GM21390 (cell line): ENCODE measurements at regions not wholly inside any gene's neighbourhood (a gene's known extent, or its start where the extent isn't known, plus 50 kb on each side); places are given as distances from the start of the nearest gene placed in this dataset.

Experiments used
- ATAC-seq: cut with Tn5 transposase; IDR thresholded peaks from one replicate; pipeline ENCODE4 v1.9.1; 2021; ENCODE audit not compliant: unreplicated experiment

GRCh38 chr9:107989099-107989498, 499.5 kb upstream of the KLF4 start:
- no peak for ATAC-seq

GRCh38 chr9:107984956-107985355, 495.4 kb upstream of the KLF4 start:
- no peak for ATAC-seq

GRCh38 chr9:107983762-107984161, 494.2 kb upstream of the KLF4 start:
- ATAC-seq = no peak

DNA sequence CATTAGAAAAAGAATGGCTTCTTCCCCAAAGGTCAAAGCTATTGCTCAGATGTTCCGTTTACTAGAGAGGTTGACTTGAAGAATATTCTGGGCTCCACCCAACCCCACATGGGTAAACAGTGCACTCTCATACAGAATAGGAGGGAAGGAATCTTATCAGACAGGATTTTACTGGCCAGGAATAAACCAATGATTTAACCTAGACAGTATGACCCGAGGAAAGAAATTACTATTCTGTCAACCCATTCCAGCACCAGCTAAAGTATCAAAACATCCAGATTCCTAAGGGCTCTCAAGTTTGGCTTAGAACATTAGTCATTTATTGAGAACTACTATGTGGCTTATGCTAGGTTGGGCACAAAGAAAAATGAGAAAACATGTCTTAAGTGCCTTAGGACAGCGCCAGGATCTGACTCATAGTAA, 493.6 kb upstream of the KLF4 start:
- no peak for ATAC-seq

DNA sequence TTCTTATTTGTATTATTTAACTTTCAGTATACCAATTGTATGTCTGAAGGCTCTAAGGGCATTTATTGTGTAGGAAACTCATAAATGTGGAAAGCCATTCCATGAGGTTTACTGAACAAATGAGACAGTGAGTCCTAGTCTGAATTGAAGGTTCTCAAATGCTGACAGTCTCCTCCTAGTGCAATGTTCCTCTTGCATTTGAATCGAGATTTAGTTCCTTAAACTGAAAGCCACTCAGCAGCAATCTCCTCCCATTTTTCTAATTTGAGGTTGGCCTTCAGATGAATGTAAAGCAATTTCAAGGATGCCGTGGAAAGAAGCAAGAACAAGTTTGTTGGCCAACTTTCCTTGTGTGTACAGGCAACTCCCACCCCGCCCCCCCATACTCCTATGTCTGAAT, 493.2 kb upstream of the KLF4 start:
- no peak for ATAC-seq

- ATAC-seq = no peak
Observed at GRCh38 chr9:107982001-107982400, 492.4 kb upstream of the KLF4 start.

DNA sequence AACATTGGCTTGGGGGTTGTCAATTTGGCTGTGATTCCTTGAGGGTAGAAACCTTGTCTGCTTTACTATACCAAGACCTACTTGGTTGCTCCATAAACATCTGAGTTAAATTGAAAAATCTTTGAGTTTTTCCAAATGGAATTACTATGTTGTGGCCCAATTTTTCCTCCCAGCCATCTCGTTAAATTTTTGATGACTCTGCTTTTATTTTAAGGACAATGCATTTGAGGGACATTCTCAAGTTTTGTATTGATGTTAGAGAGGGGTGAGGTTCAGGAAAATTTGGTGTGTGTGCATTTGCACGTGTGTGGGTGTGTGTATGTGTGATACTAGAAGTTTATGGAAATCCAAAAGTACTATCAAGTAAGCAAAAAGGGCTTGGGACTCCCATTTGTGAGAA, 491.4 kb upstream of the KLF4 start:
- ATAC-seq = no peak

DNA sequence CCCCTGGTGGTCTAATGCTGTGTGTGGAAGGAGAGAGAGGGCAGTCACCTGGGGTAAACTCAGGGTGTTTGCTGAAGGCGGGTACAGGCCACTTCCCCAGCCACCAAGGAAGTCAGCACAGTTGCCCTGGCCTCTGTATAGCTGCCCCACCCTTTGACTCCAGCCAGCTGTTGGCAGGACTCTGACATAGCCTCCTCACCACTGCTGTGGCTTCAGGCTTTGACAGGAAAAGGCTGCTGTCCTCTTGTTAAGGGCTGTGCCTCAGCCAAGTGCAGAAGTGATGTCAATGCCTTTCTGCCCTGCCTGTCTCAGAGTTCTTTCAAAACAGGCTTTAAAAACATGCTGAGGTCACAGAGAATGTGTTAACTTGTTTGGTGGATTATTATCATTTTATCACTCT, 487.2 kb upstream of the KLF4 start:
- no peak for ATAC-seq

- ATAC-seq = no peak
Observed at GRCh38 chr9:107975426-107976010, 485.9 kb upstream of the KLF4 start.

- no peak for ATAC-seq
Observed at GRCh38 chr9:107973451-107973850, 483.9 kb upstream of the KLF4 start.

GRCh38 chr9:107972346-107972745, 482.8 kb upstream of the KLF4 start:
- no peak for ATAC-seq

DNA sequence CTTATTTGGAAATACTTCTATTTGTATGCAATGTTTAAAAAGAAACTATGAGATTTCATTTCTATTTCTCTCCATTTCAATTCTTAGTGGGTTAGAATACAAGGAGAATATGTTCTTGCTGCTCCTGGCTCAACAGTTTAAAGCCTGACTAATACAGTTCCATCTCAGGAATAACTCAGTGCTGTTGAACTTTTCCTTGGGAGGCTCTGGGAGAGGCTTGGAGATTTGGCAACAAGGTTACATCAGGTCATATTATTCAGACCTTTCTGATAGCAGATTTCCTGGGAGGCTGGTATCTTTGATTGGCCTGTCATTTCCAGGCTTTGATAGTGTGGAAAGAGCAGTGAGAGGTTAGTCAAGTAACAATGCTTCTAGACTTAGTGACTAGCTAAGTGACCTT, 481.7 kb upstream of the KLF4 start:
- no peak for ATAC-seq

DNA sequence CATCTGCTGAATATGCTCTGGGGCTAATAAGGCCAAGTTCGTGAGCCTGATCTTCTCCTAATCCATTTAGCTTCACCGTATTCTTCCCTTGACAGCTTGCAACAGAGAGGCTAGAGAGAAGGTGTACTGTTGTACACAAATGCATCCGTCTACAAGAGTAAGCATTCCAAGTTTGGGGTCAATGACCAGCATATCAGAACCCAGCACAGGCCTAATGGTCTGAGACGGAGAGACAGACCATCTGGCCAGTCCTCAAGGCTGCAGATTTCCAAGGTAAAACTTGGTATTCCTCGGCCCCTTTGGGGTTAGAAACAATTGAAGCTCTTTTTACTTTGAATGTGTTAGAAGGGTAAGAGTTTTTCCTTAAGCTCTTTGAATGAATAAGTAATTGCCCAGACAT, 481.2 kb upstream of the KLF4 start:
- no peak for ATAC-seq

GRCh38 chr9:107969727-107970126, 480.2 kb upstream of the KLF4 start:
- no peak for ATAC-seq

DNA sequence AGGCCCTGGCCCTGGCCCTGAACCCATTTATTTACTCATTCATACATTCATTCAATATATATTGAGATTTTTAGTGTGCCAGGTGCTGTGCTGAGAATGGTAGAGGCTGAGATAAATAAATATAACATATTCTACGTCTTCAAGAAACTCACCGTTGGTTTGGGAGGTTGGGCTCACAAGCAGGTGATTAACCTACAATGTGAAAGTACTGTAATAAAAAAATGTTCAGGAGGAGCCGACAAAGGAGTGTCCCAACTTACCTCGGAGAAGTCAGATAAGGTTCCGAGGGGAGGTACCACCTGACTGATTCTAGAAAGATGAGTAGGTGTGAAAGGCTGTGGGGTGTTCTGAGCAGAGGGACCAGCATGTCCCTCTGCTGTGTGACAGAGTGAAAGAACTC, 479.6 kb upstream of the KLF4 start:
- ATAC-seq = no peak

DNA sequence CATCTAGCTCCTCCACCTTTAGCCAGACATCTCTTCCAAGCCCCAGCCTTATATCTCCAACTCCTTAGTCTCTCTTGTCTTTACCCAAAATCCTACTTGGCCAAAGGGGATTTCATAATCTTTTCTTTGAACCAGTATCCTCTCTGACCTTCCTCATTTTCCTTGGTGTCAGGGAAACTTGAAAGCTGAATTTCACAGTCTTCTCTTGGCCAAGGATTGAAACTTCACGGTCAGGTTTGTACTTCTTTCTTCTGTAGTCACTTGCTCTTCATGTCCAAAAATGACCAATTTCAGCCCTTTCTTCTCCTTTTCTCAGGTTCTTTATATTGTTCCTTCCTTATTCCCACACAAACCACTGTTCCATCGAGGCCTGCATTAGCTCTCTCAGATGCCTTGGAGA, 473.7 kb upstream of the KLF4 start:
- ATAC-seq = no peak

DNA sequence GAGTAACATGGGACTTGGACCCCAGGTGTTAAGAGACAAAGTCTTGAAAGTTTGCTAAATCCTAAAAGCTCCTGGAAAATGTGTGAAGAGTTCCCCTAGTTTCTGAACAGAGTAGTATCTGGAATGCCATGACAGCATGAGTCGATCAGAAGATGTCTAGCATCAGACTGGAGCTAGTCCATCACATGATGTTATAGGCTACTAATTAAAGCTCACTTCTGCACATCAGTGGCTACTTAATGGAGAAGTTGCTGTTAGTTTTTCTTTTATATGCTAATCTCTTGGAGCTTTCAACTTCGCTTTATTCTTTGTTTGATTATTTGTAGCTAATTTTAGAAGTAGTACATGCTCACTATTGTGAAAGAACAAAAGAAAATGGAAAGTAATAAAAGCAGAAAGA, 471.3 kb upstream of the KLF4 start:
- no peak for ATAC-seq

- ATAC-seq = no peak
Observed at GRCh38 chr9:107954312-107954711, 464.7 kb upstream of the KLF4 start.

GRCh38 chr9:107953556-107954125, 464.1 kb upstream of the KLF4 start:
- ATAC-seq = no peak

DNA sequence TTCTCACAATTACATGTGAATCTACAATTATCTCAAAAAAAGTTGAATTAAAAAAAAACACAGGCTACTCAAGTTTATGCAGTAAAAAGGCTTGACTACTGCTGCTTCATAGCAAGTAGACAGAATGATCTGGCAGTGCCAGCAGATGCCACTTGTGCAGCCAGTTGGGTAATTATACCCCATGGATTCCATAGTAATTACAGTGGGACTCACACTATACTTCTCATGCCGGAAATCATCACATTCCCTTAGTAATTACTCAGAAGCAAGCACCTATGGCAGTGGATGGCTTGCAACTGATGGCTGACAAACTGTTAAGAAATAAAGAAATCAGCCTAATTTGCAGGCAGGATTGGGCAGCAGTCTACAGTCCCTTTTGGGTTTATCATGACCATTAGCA, 463.2 kb upstream of the KLF4 start:
- no peak for ATAC-seq

DNA sequence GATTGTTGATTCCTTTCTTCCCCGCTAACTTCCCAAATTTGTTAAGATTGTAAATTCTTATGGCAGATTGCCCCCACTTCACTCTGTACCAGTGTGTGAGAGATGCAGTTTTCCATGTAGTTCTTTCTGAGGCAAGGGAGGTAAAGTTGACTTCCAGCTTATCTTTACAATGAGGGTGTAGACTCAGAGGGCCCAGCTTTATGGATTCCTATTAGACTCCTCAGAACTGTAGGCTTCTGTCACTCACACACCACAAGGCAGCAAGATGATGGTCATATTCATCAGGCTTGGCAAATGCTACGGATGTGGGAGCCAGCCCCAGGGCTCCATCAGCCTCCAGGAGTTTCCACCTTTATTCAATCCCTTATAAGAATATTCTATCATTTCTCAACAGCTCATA, 461.9 kb upstream of the KLF4 start:
- no peak for ATAC-seq

- no peak for ATAC-seq
Observed at GRCh38 chr9:107949061-107949460, 459.5 kb upstream of the KLF4 start.

DNA sequence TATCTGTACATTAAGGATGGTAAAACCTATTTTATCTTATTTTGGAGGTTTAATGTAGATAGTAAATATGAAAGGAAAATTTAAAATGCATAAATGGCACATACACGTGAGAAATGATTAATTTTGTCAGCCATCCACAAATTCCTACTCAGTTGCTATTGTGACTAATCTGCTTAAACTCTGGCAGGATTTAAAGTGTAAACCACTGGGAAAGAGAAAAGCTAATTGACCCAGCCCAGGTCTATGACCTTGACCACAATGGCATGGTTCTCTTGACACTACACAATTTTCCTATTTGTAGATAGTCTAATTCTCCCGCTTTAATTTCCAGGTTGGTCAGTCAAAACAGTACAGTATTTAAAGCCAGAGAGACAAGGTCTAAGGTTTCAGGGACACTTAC, 459.0 kb upstream of the KLF4 start:
- no peak for ATAC-seq
